PC-9 (cell line): ENCODE measurements at regions not wholly inside any gene's neighbourhood (a gene's known extent, or its start where the extent isn't known, plus 50 kb on each side); places are given as distances from the start of the nearest gene placed in this dataset.

Experiments used
- CTCF ChIP-seq: fragments of 200-600 bp; sonication (generic); conservative IDR thresholded peaks from 2 replicates; pipeline ENCODE4 v1.6.1; 2017; ENCODE audit warnings: mixed run types, antibody characterized with exemption, mild to moderate bottlenecking, moderate library complexity
- EZH2 ChIP-seq: fragments of 200-600 bp; sonication (generic); IDR thresholded peaks from 2 replicates; pipeline ENCODE4 v1.8.0; 2017; ENCODE audit warnings: antibody characterized with exemption, low read depth

GRCh38 chr19:23521471-23521870 is 126.2 kb upstream of the ZNF91 start:
- no peak for TF ChIP-seq CTCF
- no peak for TF ChIP-seq EZH2
